K562 (cell line): ENCODE measurements at regions not wholly inside any gene's neighbourhood (a gene's known extent, or its start where the extent isn't known, plus 50 kb on each side); places are given as distances from the start of the nearest gene placed in this dataset.

Source experiments
- ATAC-seq: fragments of 200-7000 bp; cut with Tn5 transposase; 3 replicates; pipeline ENCODE4 v1.9.1; 2020; ENCODE audit warnings: moderate library complexity
- BruUV-seq: library from RNA; stranded (reverse); fragments of 400-500 nt; replicated peaks from 2 replicates; lab custom pipeline; 2021; lab: Mats Ljungman, UMichigan
- CTCF ChIA-PET: fragments of 300-600 bp; formaldehyde crosslinking; extraction: SDS; loops from one replicate; lab custom pipeline; 2021; ENCODE audit warnings: low intra/inter-chr PET ratio; lab: Yijun Ruan, JAX
- POLR2A ChIA-PET: fragments of 300-600, 350-650 bp; sonication (Branson Sonifier 250); formaldehyde crosslinking; extraction: SDS; loops from one replicate; lab custom pipeline; 2021; ENCODE audit warnings: antibody characterized with exemption, inconsistent platforms; lab: Yijun Ruan, JAX
- DNase-seq, 4 experiments: peaks; one replicate each; pipeline versions ENCODE4 v3.0.0 to v3.0.0-alpha.2; 2011 to 2018; ENCODE audit warnings: low spot score in 3 of 4, mixed read lengths in 3 of 4; ENCODE audit errors: extremely low read depth in 1 of 4
- FAIRE-seq: peaks from 2 replicates; lab custom pipeline; 2011; peaks lifted over from hg19 to GRCh38; lab: Jason Lieb, UNC
- H2AFZ ChIP-seq: 2 replicates; pipeline ENCODE4 v1.6.0; 2011; ENCODE audit warnings: low read depth, low read length, control low read depth, inconsistent platforms
- H3K27ac ChIP-seq: fragments of 200-600 bp; 3 replicates; pipeline ENCODE4 v1.8.0; 2011; ENCODE audit warnings: low read depth, mild to moderate bottlenecking, control low read depth, inconsistent platforms, low read length, moderate library complexity, mixed read lengths; ENCODE audit errors: extremely low read depth
- H3K27me3 ChIP-seq, 2 experiments: fragments of 300-600 bp in 1 of 2; 2 replicates in 1 of 2; 3 replicates in 1 of 2; pipeline versions ENCODE4 v1.6.0 to v1.8.0; 2011; ENCODE audit warnings: inconsistent platforms in 2 of 2, low read length in 2 of 2, mild to moderate bottlenecking in 1 of 2, mixed read lengths in 1 of 2, moderate library complexity in 1 of 2; ENCODE audit not compliant: control insufficient read depth in 2 of 2, insufficient read depth in 2 of 2
- H3K36me3 ChIP-seq: fragments of 300-600 bp; 3 replicates; pipeline ENCODE4 v1.8.0; 2011; ENCODE audit warnings: mild to moderate bottlenecking, low read length, inconsistent platforms; ENCODE audit not compliant: control insufficient read depth, insufficient read depth
- H3K4me1 ChIP-seq, 2 experiments: fragments of 200-600 bp in 1 of 2; replicated peaks in 1 of 2; 2 replicates in 1 of 2; 3 replicates in 1 of 2; pipeline versions ENCODE4 v1.5.1 to v1.8.0; 2011; ENCODE audit warnings: inconsistent platforms in 2 of 2, low read length in 2 of 2, mild to moderate bottlenecking in 1 of 2, mixed read lengths in 1 of 2, moderate library complexity in 1 of 2; ENCODE audit not compliant: control insufficient read depth in 2 of 2, insufficient read depth in 2 of 2
- H3K4me2 ChIP-seq: 2 replicates; pipeline ENCODE4 v1.6.1; 2011; ENCODE audit warnings: low read length, control low read depth, inconsistent platforms, mixed read lengths; ENCODE audit not compliant: insufficient read depth
- H3K4me3 ChIP-seq: fragments of 200-600 bp; sonication (generic), shearing (Covaris generic); 2 replicates; pipeline ENCODE4 v1.5.1; 2016; ENCODE audit warnings: control low read depth, inconsistent platforms
- H3K79me2 ChIP-seq: fragments of 200-600 bp; 3 replicates; pipeline ENCODE4 v1.8.0; 2011; ENCODE audit warnings: low read length, inconsistent platforms; ENCODE audit not compliant: control insufficient read depth, insufficient read depth
- H3K9ac ChIP-seq, 2 experiments: 2 replicates each; pipeline versions ENCODE4 v1.6.0 to v1.6.1; 2011; ENCODE audit warnings: low read depth in 2 of 2, low read length in 2 of 2, control low read depth in 1 of 2, inconsistent platforms in 1 of 2, mild to moderate bottlenecking in 1 of 2, mixed read lengths in 1 of 2; ENCODE audit not compliant: insufficient read depth in 1 of 2
- H3K9me1 ChIP-seq: one replicate; pipeline ENCODE4 v1.6.0; 2011; ENCODE audit warnings: inconsistent platforms, mild to moderate bottlenecking, low read length, moderate library complexity; ENCODE audit not compliant: control insufficient read depth, insufficient read depth
- H3K9me3 ChIP-seq: replicated peaks from 2 replicates; pipeline ENCODE4 v1.5.1; 2011; ENCODE audit warnings: low read depth, low read length, inconsistent platforms; ENCODE audit not compliant: control insufficient read depth, insufficient read depth
- H4K20me1 ChIP-seq: replicated peaks from 2 replicates; pipeline ENCODE4 v1.6.1; 2011; ENCODE audit warnings: low read length, inconsistent platforms, mixed read lengths; ENCODE audit not compliant: control insufficient read depth, insufficient read depth
- CREBBP ChIP-seq: IDR thresholded peaks from one replicate; pipeline ENCODE4 v1.6.1; 2012; ENCODE audit warnings: low read depth, mild to moderate bottlenecking, control low read depth, inconsistent platforms, low read length
- GTF2A2 ChIP-seq: IDR thresholded peaks from 2 replicates; pipeline ENCODE4 v1.6.1; 2016; ENCODE audit warnings: mild to moderate bottlenecking, missing genetic modification characterization, missing compliant biosample characterization
- TSC22D4 ChIP-seq: fragments of 450-650 bp; IDR thresholded peaks from 2 replicates; pipeline ENCODE4 v1.6.1; 2016; ENCODE audit warnings: missing genetic modification characterization, missing biosample characterization, control low read depth
- XRCC3 ChIP-seq: fragments of 450-650 bp; IDR thresholded peaks from 2 replicates; pipeline ENCODE4 v1.6.1; 2017; ENCODE audit warnings: mild to moderate bottlenecking, moderate library complexity
- ZC3H4 ChIP-seq: sonication (generic); formaldehyde crosslinking; IDR thresholded peaks from 2 replicates; pipeline ENCODE4 v1.9.0; 2021; ENCODE audit warnings: missing genetic modification reagents, borderline replicate concordance
- WGBS: fragments of 100-300 bp; shearing (Covaris generic); methylation state at CpG from one replicate; pipeline ENCODE4 v1.1.6; 2016; ENCODE audit warnings: low coverage, mixed read lengths; ENCODE audit not compliant: insufficient coverage; ENCODE audit errors: missing lambda C conversion rate; 5-methylcytosine and 5-hydroxymethylcytosine counted together
- in situ Hi-C: fragments of 300-500 bp; cut with MboI; formaldehyde crosslinking; loops from 4 replicates; pipeline ENCODE4 v1.15.0; 2018; ENCODE audit warnings: inconsistent platforms, mixed read lengths
- intact Hi-C: fragments of 100-400 bp; cut with micrococcal nuclease; formaldehyde crosslinking; loops from 2 replicates; pipeline ENCODE4 v1.14.2; 2022
- TF ChIP-seq, protein P1 (sequence below): conservative IDR thresholded peaks from 2 replicates; pipeline ENCODE4 v1.6.1; 2011; ENCODE audit warnings: low read depth, mild to moderate bottlenecking, low read length; ENCODE audit not compliant: control insufficient read depth
- TF ChIP-seq, protein P2 (sequence below): fragments of 250-450 bp; sonication (Bioruptor Pico); IDR thresholded peaks from 2 replicates; pipeline ENCODE4 v1.8.0; 2021; ENCODE audit warnings: moderate library complexity, mild to moderate bottlenecking, inconsistent platforms
- TF ChIP-seq, protein P3 (sequence below): fragments of 250-450 bp; sonication (Bioruptor Pico); IDR thresholded peaks from 2 replicates; pipeline ENCODE4 v1.9.0; 2021; ENCODE audit warnings: mild to moderate bottlenecking

DNA sequence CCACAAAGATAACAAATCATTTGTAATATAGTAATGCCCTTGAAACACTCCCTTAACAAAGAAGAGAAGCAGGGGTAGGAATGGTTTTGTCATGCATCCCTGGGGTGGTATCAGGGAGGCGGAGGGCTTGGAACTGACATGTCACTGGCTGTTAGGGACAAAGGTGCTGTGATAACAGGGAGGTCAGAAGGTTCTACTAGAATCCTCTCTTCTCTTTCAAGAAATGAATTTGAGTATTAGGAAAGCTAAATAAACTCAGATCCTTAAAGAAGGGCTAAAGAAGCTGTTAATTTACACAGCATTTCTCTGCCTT, 65.4 kb upstream of the ADAMTS18 start:
- Histone ChIP-seq H3K4me1 (no peaks in the 10 kb centered on the region), H3K27ac (no peak overlapping the region), H3K4me2 (no peak overlapping the region), H4K20me1 (no peaks in the 10 kb centered on the region), H3K27me3 (no peaks in the 10 kb centered on the region), H3K9ac (no peak overlapping the region), H3K79me2 (no peaks in the 10 kb centered on the region), H3K36me3 (no peaks in the 10 kb centered on the region), H3K9me1 (no peaks in the 10 kb centered on the region), H3K9me3 (no peaks in the 10 kb centered on the region), H2AFZ (no peak overlapping the region), H3K4me3 (no peak overlapping the region)
- ATAC-seq (no peak), FAIRE-seq (no peak), DNase-seq (no peak)
- ChIA-PET CTCF (no interaction called here), POLR2A (no interaction called here)
- WGBS = 0% methylated on average over 1 of the region's 1 CpG
- in situ Hi-C loops (no loop called here), intact Hi-C loops (no loop called here)
- TF ChIP-seq TSC22D4 (tag) = no peak
- TF ChIP-seq, protein P1, sequence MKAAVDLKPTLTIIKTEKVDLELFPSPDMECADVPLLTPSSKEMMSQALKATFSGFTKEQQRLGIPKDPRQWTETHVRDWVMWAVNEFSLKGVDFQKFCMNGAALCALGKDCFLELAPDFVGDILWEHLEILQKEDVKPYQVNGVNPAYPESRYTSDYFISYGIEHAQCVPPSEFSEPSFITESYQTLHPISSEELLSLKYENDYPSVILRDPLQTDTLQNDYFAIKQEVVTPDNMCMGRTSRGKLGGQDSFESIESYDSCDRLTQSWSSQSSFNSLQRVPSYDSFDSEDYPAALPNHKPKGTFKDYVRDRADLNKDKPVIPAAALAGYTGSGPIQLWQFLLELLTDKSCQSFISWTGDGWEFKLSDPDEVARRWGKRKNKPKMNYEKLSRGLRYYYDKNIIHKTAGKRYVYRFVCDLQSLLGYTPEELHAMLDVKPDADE = no peak
- TF ChIP-seq, protein P2, sequence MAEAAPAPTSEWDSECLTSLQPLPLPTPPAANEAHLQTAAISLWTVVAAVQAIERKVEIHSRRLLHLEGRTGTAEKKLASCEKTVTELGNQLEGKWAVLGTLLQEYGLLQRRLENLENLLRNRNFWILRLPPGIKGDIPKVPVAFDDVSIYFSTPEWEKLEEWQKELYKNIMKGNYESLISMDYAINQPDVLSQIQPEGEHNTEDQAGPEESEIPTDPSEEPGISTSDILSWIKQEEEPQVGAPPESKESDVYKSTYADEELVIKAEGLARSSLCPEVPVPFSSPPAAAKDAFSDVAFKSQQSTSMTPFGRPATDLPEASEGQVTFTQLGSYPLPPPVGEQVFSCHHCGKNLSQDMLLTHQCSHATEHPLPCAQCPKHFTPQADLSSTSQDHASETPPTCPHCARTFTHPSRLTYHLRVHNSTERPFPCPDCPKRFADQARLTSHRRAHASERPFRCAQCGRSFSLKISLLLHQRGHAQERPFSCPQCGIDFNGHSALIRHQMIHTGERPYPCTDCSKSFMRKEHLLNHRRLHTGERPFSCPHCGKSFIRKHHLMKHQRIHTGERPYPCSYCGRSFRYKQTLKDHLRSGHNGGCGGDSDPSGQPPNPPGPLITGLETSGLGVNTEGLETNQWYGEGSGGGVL = no peak
- no peak for TF ChIP-seq ZC3H4 (CRISPR knock-in tag)
- TF ChIP-seq, protein P3, sequence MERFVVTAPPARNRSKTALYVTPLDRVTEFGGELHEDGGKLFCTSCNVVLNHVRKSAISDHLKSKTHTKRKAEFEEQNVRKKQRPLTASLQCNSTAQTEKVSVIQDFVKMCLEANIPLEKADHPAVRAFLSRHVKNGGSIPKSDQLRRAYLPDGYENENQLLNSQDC = no peak
- no peak for TF ChIP-seq XRCC3
- no peak for TF ChIP-seq GTF2A2 (tag)
- TF ChIP-seq CREBBP = no peak
- BruUV-seq = no TSS peak
